Esophagus muscularis mucosa (tissue), 4 donors: ENCODE measurements at regions not wholly inside any gene's neighbourhood (a gene's known extent, or its start where the extent isn't known, plus 50 kb on each side); places are given as distances from the start of the nearest gene placed in this dataset.
"Not testable (repeated sequence)": the region's sequence is repeated elsewhere in the genome, so short reads cannot be mapped to it uniquely, and the experiment has no call there.

ENCODE experiments used
- DNase-seq: peaks from one replicate; pipeline ENCODE4 v3.0.0-alpha.2; 2017; ENCODE audit errors: extremely low spot score
- H3K27ac ChIP-seq, 4 donors: fragments of 200-600 bp; sonication (generic); replicated peaks in 1 of 4; 1 replicate in 3 of 4; 2 replicates in 1 of 4; pipeline ENCODE4 v1.5.1; 2016 to 2019; ENCODE audit warnings: mild to moderate bottlenecking in 1 of 4
- H3K27me3 ChIP-seq, 4 donors: fragments of 200-600 bp; sonication (generic); one replicate each; pipeline versions ENCODE4 v1.5.1 to v1.6.0; 2016 to 2019
- H3K36me3 ChIP-seq, 4 donors: fragments of 200-600 bp; sonication (generic); one replicate each; pipeline ENCODE4 v1.5.1; 2016 to 2019
- H3K4me1 ChIP-seq, 4 donors: fragments of 200-600 bp; sonication (generic); one replicate each; pipeline ENCODE4 v1.5.1; 2016 to 2019
- H3K4me3 ChIP-seq, 4 donors: fragments of 200-600 bp; sonication (generic); 1 replicate in 2 of 4; 2 replicates in 2 of 4; pipeline ENCODE4 v1.5.1; 2016 to 2019; ENCODE audit warnings: mild to moderate bottlenecking in 4 of 4, moderate library complexity in 1 of 4
- H3K9me3 ChIP-seq, 4 donors: fragments of 200-600 bp; sonication (generic); 1 replicate in 3 of 4; 2 replicates in 1 of 4; pipeline ENCODE4 v1.5.1; 2016 to 2019
- EP300 ChIP-seq: sonication (generic); formaldehyde crosslinking; IDR thresholded peaks from one replicate; pipeline ENCODE4 v1.6.1; 2017; ENCODE audit warnings: antibody characterized with exemption
- POLR2A ChIP-seq: fragments of 450-650 bp; IDR thresholded peaks from one replicate; pipeline ENCODE4 v1.6.1; 2017; ENCODE audit warnings: antibody characterized with exemption, moderate library complexity, mild to moderate bottlenecking, low read depth
- POLR2AphosphoS5 ChIP-seq, 2 donors: sonication (generic); formaldehyde crosslinking; IDR thresholded peaks; one replicate each; pipeline ENCODE4 v1.6.1; 2017; ENCODE audit warnings: antibody characterized with exemption in 2 of 2
- WGBS: methylation state at CpG from one replicate; pipeline ENCODE4 v1.1.5; 2018; 5-methylcytosine and 5-hydroxymethylcytosine counted together
- intact Hi-C: fragments of 100-400 bp; cut with DNase I; formaldehyde crosslinking; loops from one replicate; pipeline ENCODE4 v1.15.1; 2023
- TF ChIP-seq, protein P1 (sequence below), 3 experiments: fragments of 200-600 bp in 2 of 3; fragments of 450-650 bp in 1 of 3; sonication (generic) in 2 of 3; IDR thresholded peaks; one replicate each; pipeline ENCODE4 v1.5.1; 2017 to 2019; ENCODE audit warnings: antibody characterized with exemption in 3 of 3, mild to moderate bottlenecking in 2 of 3, moderate library complexity in 1 of 3

DNA sequence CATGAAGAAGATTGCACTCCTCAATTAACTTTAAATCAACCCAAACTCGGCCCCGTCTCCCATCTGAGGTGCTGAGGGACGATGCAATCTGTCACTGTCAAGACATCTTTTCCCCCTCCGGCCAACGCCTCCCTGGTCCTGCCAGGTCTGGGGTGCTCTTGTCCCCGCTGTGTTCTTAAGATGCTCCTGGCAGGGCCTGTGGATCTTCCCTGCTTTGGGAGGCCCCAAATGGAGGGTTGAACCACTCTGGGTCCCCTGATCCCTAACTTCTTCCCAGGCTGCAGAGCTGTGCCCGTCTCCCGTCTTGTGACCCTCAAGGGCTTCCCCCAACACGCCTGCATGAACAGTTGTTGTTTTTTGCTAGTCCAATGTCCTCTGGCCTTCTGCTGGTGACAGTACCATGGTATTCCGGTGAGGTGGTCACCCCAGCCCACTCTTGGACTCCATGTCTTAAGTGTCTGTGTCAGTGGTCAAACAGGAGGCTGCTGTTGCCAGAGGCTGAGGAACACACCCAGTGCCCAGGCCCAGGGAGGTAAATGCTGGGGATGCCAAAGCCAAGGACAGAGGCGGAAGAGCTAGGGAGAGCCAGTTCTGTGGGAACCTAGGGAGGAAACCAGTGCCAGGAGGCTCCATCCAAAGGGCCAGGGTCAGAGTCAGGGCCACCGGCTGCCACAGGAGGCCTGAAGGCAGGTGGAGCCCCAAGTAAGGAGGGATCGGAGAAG lies 70.6 kb upstream of the SHANK2 start:
- Histone ChIP-seq H3K36me3 (no peaks in the 10 kb centered on the region), H3K4me3 (no peak overlapping the region), H3K4me1 (no peaks in the 10 kb centered on the region), H3K9me3 (peaks cover 0 to 18% (median 9%) of the 10 kb centered on the region in 4 donors), H3K27me3 (peaks cover 0 to 28% (median 0%) of the 10 kb centered on the region in 4 donors), H3K27ac (no peak overlapping the region)
- TF ChIP-seq POLR2A (no peak), EP300 (no peak), POLR2AphosphoS5 (IDR thresholded peaks at IDR 0.05) (no peak)
- TF ChIP-seq, protein P1, sequence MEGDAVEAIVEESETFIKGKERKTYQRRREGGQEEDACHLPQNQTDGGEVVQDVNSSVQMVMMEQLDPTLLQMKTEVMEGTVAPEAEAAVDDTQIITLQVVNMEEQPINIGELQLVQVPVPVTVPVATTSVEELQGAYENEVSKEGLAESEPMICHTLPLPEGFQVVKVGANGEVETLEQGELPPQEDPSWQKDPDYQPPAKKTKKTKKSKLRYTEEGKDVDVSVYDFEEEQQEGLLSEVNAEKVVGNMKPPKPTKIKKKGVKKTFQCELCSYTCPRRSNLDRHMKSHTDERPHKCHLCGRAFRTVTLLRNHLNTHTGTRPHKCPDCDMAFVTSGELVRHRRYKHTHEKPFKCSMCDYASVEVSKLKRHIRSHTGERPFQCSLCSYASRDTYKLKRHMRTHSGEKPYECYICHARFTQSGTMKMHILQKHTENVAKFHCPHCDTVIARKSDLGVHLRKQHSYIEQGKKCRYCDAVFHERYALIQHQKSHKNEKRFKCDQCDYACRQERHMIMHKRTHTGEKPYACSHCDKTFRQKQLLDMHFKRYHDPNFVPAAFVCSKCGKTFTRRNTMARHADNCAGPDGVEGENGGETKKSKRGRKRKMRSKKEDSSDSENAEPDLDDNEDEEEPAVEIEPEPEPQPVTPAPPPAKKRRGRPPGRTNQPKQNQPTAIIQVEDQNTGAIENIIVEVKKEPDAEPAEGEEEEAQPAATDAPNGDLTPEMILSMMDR (IDR thresholded peaks at IDR 0.05) = no peak
- DNase-seq = no peak
- intact Hi-C loops = no loop called here
- 82% methylated on average over 13 of the region's 13 CpGs for WGBS

DNA sequence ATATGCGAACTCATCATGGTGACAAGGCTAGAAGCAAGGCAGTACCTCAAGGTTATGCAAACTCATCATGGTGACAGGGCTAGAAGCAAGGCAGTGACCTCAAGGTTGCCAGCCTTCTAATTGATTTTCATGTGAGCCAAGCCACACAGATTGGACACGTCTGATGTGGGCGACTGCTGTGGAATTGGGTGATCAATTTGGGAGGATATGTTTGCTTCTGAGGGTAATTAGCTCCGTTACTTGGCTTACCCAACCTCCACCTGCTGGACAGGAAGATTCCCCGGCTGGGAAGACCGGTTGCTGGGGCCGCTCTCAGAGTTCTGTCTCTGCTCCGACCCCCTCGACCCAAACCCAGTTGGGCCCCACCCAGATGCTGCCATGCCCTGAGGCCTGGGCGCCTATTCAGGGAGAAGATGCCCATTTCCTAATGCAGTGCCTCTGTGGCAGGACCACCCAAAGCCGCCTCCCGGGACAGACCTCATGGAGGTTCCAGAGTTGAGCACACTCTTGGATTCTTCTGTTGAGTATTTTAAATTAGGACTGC lies 69.9 kb upstream of the SHANK2 start:
- H3K27ac ChIP-seq = no peak overlapping the region
- peaks cover 0 to 28% (median 0%) of the 10 kb centered on the region in 4 donors for H3K27me3 ChIP-seq
- no peaks in the 10 kb centered on the region for H3K4me1 ChIP-seq
- no peaks in the 10 kb centered on the region for H3K36me3 ChIP-seq
- peaks cover 0 to 19% (median 9%) of the 10 kb centered on the region in 4 donors for H3K9me3 ChIP-seq
- no peak overlapping the region for H3K4me3 ChIP-seq
- intact Hi-C loops = no loop called here
- WGBS = 93% methylated on average over 10 of the region's 12 CpGs
- TF ChIP-seq POLR2A (no peak), POLR2AphosphoS5 (IDR thresholded peaks at IDR 0.05) (no peak), EP300 (no peak)
- TF ChIP-seq, protein P1 (IDR thresholded peaks at IDR 0.05) = no peak
- no peak for DNase-seq

DNA sequence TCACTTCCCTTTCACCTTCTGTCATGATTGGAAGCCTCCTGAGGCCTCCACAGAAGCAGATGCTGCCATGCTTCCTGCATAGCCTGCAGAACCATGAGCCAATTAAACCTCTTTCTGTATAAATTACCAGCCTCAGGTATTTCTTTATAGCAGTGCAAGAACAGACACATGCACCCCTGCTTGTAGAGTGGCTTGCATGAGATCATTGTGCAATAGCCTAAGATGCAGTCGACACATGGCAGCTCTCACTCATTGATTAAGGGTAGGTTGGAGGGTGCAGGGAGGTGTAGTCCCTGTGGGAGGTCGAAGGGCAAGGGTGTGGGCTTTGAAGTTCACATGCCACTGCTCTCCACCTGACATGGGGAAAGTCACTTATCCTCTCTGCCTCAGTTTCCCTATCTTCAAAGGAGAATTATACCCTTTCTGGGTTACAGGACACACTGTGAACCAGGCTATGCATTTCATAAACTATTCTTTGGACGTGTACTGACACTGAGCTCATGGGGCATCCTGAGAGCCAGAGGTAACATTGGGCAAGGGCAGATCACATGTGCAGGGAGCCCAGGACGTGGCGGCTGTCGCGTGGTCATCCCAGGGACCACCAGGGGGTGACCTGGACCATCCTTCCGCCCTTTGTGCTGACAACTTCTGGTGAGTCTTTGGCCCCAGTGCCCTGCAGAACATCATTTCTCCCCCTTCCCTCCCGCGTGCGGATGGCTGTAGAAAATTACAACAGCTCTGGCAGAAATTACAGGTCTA lies 69.2 kb upstream of the SHANK2 start:
- Histone ChIP-seq H3K27ac (no peak overlapping the region), H3K4me3 (no peak overlapping the region), H3K4me1 (no peaks in the 10 kb centered on the region), H3K9me3 (peaks cover 0 to 25% (median 16%) of the 10 kb centered on the region in 4 donors), H3K36me3 (no peaks in the 10 kb centered on the region), H3K27me3 (peaks cover 0 to 28% (median 0%) of the 10 kb centered on the region in 4 donors)
- DNase-seq = no peak
- TF ChIP-seq, protein P1 (IDR thresholded peaks at IDR 0.05) = no peak
- no peak for TF ChIP-seq POLR2A
- no peak for TF ChIP-seq POLR2AphosphoS5 (IDR thresholded peaks at IDR 0.05)
- no peak for TF ChIP-seq EP300
- WGBS = 78% methylated on average over 6 of the region's 11 CpGs
- intact Hi-C loops = no loop called here

DNA sequence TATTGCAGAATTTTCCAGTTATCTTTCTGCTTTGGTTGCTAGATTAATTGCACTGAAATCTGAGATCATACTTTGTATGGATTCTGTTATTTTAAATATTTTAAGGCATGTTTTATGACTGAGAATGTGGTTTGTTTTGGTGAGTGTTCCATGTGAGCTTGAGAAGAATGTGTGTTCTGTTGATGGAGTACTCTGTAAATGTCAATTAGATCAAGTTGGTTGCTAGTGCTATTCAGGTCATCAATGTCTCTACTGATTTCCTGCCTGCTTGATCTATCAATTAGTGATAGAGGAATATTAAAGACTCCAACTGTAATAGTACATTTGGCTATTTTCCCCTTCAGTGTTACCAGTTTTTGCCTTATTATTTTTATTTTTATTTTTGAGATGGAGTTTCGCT lies 64.3 kb upstream of the SHANK2 start:
- DNase-seq = no peak
- Histone ChIP-seq H3K4me3 (no peak overlapping the region), H3K4me1 (no peaks in the 10 kb centered on the region), H3K36me3 (no peaks in the 10 kb centered on the region), H3K9me3 (peaks cover 0 to 33% (median 17%) of the 10 kb centered on the region in 4 donors), H3K27me3 (peaks cover 0 to 8% (median 0%) of the 10 kb centered on the region in 4 donors), H3K27ac (no peak overlapping the region)
- intact Hi-C loops = no loop called here
- WGBS = 100% methylated on average over 1 of the region's 1 CpG
- TF ChIP-seq POLR2AphosphoS5 (IDR thresholded peaks at IDR 0.05) (no peak), POLR2A (no peak), EP300 (no peak)
- TF ChIP-seq, protein P1 (IDR thresholded peaks at IDR 0.05) = no peak

DNA sequence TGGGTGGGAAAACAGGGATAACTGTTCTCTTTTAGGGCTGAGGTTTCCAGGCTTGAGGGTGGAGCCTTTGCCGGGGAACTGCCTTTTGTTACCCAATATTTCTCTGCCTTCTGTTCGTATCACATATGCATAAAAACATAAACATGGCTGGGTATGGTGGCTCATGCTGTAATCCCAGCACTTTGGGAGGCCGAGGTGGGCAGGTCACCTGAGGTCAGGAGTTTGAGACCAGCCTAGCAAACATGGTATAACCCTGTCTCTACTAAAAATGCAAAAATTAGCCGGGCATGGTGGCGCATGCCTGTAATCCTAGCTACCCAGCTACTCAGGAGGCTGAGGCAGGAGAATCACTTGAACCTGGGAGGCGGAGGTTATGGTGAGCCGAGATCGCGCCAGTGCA lies 60.2 kb upstream of the SHANK2 start:
- peaks cover 0 to 15% (median 9%) of the 10 kb centered on the region in 4 donors for H3K9me3 ChIP-seq
- H3K4me1 ChIP-seq, DNase-seq, intact Hi-C loops, H3K27me3 ChIP-seq, H3K36me3 ChIP-seq, H3K27ac ChIP-seq, H3K4me3 ChIP-seq: not testable (repeated sequence)
- WGBS = 89% methylated on average over 8 of the region's 9 CpGs
